ENCODE measurements at regions not wholly inside any gene's neighbourhood (a gene's known extent, or its start where the extent isn't known, plus 50 kb on each side); places are given as distances from the start of the nearest gene placed in this dataset.

- DNase-seq, result peak; percentile 24
- peaks cover 5% of the 10 kb centered on the region for H3K36me3 Mint-ChIP-seq (ENCODE audit: low read depth)
These were observed 71.9 kb upstream of the TOP1 start for GRCh38 chr20:40956542-40957264.

GRCh38 chr20:40957265-40957760, 71.3 kb upstream of the TOP1 start:
- no peak for TF ChIP-seq CTCF (IDR thresholded peaks at IDR 0.05)
- H3K9me3 Mint-ChIP-seq, result peaks cover 14% of the 10 kb centered on the region
- H3K4me3 Mint-ChIP-seq, result no peak overlapping the region
- peaks cover 43% of the 10 kb centered on the region for H3K4me1 Mint-ChIP-seq
- peaks cover 5% of the 10 kb centered on the region for H3K36me3 Mint-ChIP-seq (ENCODE audit: low read depth)
- peaks cover 26% of the 10 kb centered on the region for H3K27me3 Mint-ChIP-seq (ENCODE audit: low read depth, poor library complexity)
- H3K27ac Mint-ChIP-seq, result no peak overlapping the region
- DNase-seq, result no peak

More at GRCh38 chr20:40956542-40957264, 71.9 kb upstream of the TOP1 start:
- Mint-ChIP-seq H3K27me3 (ENCODE audit: low read depth, poor library complexity) (peaks cover 24% of the 10 kb centered on the region), H3K9me3 (peaks cover 14% of the 10 kb centered on the region), H3K4me3 (no peak overlapping the region), H3K27ac (no peak overlapping the region), H3K4me1 (peaks cover 49% of the 10 kb centered on the region)
- no peak for TF ChIP-seq CTCF (IDR thresholded peaks at IDR 0.05)

- no peak for TF ChIP-seq CTCF (IDR thresholded peaks at IDR 0.05)
- H3K4me3 Mint-ChIP-seq, result no peak overlapping the region
- H3K27ac Mint-ChIP-seq, result peak overlapping the region; percentile 20
- peaks cover 43% of the 10 kb centered on the region for H3K4me1 Mint-ChIP-seq
- H3K27me3 Mint-ChIP-seq (ENCODE audit: low read depth, poor library complexity), result peaks cover 19% of the 10 kb centered on the region
- no peaks in the 10 kb centered on the region for H3K36me3 Mint-ChIP-seq (ENCODE audit: low read depth)
- peaks cover 9% of the 10 kb centered on the region for H3K9me3 Mint-ChIP-seq
- DNase-seq, result no peak
These were observed 70.0 kb upstream of the TOP1 start for GRCh38 chr20:40958598-40958997.

GRCh38 chr20:40959325-40960092, 69.1 kb upstream of the TOP1 start:
- Mint-ChIP-seq H3K36me3 (ENCODE audit: low read depth) (no peaks in the 10 kb centered on the region), H3K4me3 (no peak overlapping the region), H3K9me3 (no peaks in the 10 kb centered on the region), H3K27ac (no peak overlapping the region), H3K4me1 (peaks cover 43% of the 10 kb centered on the region), H3K27me3 (ENCODE audit: low read depth, poor library complexity) (peaks cover 13% of the 10 kb centered on the region)
- no peak for TF ChIP-seq CTCF (IDR thresholded peaks at IDR 0.05)
- DNase-seq, result no peak

- no peak for TF ChIP-seq CTCF (IDR thresholded peaks at IDR 0.05)
- Mint-ChIP-seq H3K36me3 (ENCODE audit: low read depth) (no peaks in the 10 kb centered on the region), H3K9me3 (no peaks in the 10 kb centered on the region), H3K4me3 (no peak overlapping the region), H3K4me1 (peaks cover 39% of the 10 kb centered on the region), H3K27me3 (ENCODE audit: low read depth, poor library complexity) (peaks cover 13% of the 10 kb centered on the region), H3K27ac (no peak overlapping the region)
- no peak for DNase-seq
These were observed 68.5 kb upstream of the TOP1 start for GRCh38 chr20:40960101-40960500.

Measured in nephron progenitor cell (in vitro differentiated cells).